DND-41 (cell line): ENCODE measurements at regions not wholly inside any gene's neighbourhood (a gene's known extent, or its start where the extent isn't known, plus 50 kb on each side); places are given as distances from the start of the nearest gene placed in this dataset.

Experiments
- ATAC-seq: fragments of 200-7000 bp; cut with Tn5 transposase; 3 replicates; pipeline ENCODE4 v1.9.1; 2021; ENCODE audit warnings: low read depth; ENCODE audit not compliant: insufficient read depth
- DNase-seq: peaks from one replicate; pipeline ENCODE4 v3.0.0-alpha.2; 2020
- H2AFZ ChIP-seq: 2 replicates; pipeline ENCODE4 v1.6.0; 2012; ENCODE audit warnings: low read depth, low read length
- H3K27ac ChIP-seq: 2 replicates; pipeline ENCODE4 v1.5.1; 2012; ENCODE audit warnings: low read length, inconsistent platforms
- H3K27me3 ChIP-seq: fragments of 200-600 bp; sonication (generic); 2 replicates; pipeline ENCODE4 v1.6.0; 2012; ENCODE audit warnings: low read length, mild to moderate bottlenecking, inconsistent platforms; ENCODE audit not compliant: insufficient read depth, poor library complexity
- H3K36me3 ChIP-seq: 2 replicates; pipeline ENCODE4 v1.5.1; 2012; ENCODE audit warnings: low read length, inconsistent platforms; ENCODE audit not compliant: insufficient read depth
- H3K4me1 ChIP-seq: 2 replicates; pipeline ENCODE4 v1.5.1; 2012; ENCODE audit warnings: mild to moderate bottlenecking, low read length; ENCODE audit not compliant: insufficient read depth
- H3K4me2 ChIP-seq: 2 replicates; pipeline ENCODE4 v1.6.0; 2012; ENCODE audit warnings: mild to moderate bottlenecking, moderate library complexity, low read length, inconsistent platforms; ENCODE audit not compliant: insufficient read depth
- H3K4me3 ChIP-seq, 2 experiments: fragments of 200-600 bp in 1 of 2; shearing (Covaris generic) in 1 of 2; 2 replicates each; pipeline ENCODE4 v1.5.1; 2012 to 2016; ENCODE audit warnings: inconsistent platforms in 2 of 2, low read length in 2 of 2, mild to moderate bottlenecking in 2 of 2, low read depth in 1 of 2, moderate library complexity in 1 of 2
- H3K79me2 ChIP-seq: 2 replicates; pipeline ENCODE4 v1.6.0; 2012; ENCODE audit warnings: low read length, inconsistent platforms; ENCODE audit not compliant: insufficient read depth
- H3K9ac ChIP-seq: 2 replicates; pipeline ENCODE4 v1.6.0; 2012; ENCODE audit warnings: low read depth, mild to moderate bottlenecking, inconsistent platforms, low read length, moderate library complexity
- H3K9me3 ChIP-seq: 2 replicates; pipeline ENCODE4 v1.5.1; 2012; ENCODE audit warnings: low read length, moderate library complexity, mild to moderate bottlenecking, inconsistent platforms; ENCODE audit not compliant: insufficient read depth, severe bottlenecking
- H4K20me1 ChIP-seq: 2 replicates; pipeline ENCODE4 v1.6.0; 2012; ENCODE audit warnings: low read length; ENCODE audit not compliant: insufficient read depth
- CTCF ChIP-seq: IDR thresholded peaks from 2 replicates; pipeline ENCODE4 v1.5.1; 2012; ENCODE audit warnings: borderline replicate concordance, low read length, moderate library complexity, mild to moderate bottlenecking; ENCODE audit not compliant: poor library complexity, severe bottlenecking; ENCODE audit errors: extremely low read depth
- EZH2 ChIP-seq: IDR thresholded peaks from 3 replicates; pipeline ENCODE4 v1.6.1; 2012; ENCODE audit warnings: borderline replicate concordance, low read depth, mild to moderate bottlenecking, moderate library complexity, low read length, inconsistent platforms; ENCODE audit not compliant: severe bottlenecking

GRCh38 chr9:18343784-18344183 is 130.2 kb upstream of the ADAMTSL1 start:
- H2AFZ ChIP-seq, result no peak overlapping the region
- no peaks in the 10 kb centered on the region for H3K27me3 ChIP-seq
- H3K4me1 ChIP-seq, result no peaks in the 10 kb centered on the region
- H3K27ac ChIP-seq, result no peak overlapping the region
- H3K4me3 ChIP-seq, result no peak overlapping the region
- no peaks in the 10 kb centered on the region for H3K79me2 ChIP-seq
- H3K9me3 ChIP-seq, result no peaks in the 10 kb centered on the region
- no peak overlapping the region for H3K9ac ChIP-seq
- ATAC-seq (no peak), DNase-seq (no peak)
- no peaks in the 10 kb centered on the region for H3K36me3 ChIP-seq
- no peak overlapping the region for H3K4me2 ChIP-seq
- TF ChIP-seq CTCF, result no peak
- TF ChIP-seq EZH2, result no peak
- no peaks in the 10 kb centered on the region for H4K20me1 ChIP-seq

- no peaks in the 10 kb centered on the region for H4K20me1 ChIP-seq
- H3K4me2 ChIP-seq, result no peak overlapping the region
- H3K27me3 ChIP-seq, result no peaks in the 10 kb centered on the region
- H3K79me2 ChIP-seq, result no peaks in the 10 kb centered on the region
- H3K9me3 ChIP-seq, result no peaks in the 10 kb centered on the region
- H3K4me3 ChIP-seq, result no peak overlapping the region
- H2AFZ ChIP-seq, result no peak overlapping the region
- ATAC-seq (no peak), DNase-seq (no peak)
- H3K27ac ChIP-seq, result no peak overlapping the region
- H3K4me1 ChIP-seq, result no peaks in the 10 kb centered on the region
- no peaks in the 10 kb centered on the region for H3K36me3 ChIP-seq
- H3K9ac ChIP-seq, result no peak overlapping the region
- TF ChIP-seq CTCF, result no peak
- TF ChIP-seq EZH2, result no peak
Observed at GRCh38 chr9:18346745-18347144, 127.2 kb upstream of the ADAMTSL1 start.

DNA sequence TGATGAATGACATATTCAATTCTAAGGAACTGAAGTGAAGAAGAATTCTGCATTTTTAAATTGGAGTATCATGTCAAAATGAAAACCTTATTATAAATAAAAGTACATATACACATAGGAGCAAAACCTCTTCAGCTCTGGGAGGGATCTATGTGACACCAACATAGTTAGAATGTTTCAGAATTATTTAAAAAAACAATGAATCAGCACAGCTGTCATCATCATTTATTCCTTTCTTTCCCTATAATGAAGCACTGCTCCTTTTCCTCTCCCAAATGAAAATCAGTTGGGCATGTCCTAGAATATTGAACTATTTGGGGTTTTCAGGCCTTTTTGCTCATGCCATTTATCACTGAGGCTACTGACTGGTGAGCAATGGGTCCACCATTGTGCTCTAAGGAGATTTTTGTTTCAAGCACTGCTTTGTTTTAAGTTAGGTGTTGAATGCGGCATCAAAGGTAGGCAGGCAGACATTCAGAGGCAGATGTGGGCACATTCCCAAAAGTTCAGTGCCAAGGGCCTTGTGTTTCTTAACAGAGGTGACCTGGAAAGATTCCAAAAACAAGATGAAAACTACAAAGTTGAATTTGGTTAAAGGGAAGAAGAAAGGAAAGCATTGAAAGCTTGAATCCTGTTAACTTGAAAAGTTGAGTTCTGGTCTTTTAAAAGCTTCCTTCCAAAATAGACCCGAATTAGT is 126.4 kb upstream of the ADAMTSL1 start:
- Histone ChIP-seq H3K9ac (no peak overlapping the region), H3K4me3 (no peak overlapping the region), H3K27me3 (no peaks in the 10 kb centered on the region), H3K36me3 (no peaks in the 10 kb centered on the region), H4K20me1 (no peaks in the 10 kb centered on the region), H3K79me2 (no peaks in the 10 kb centered on the region), H3K4me2 (no peak overlapping the region), H3K27ac (no peak overlapping the region), H3K4me1 (no peaks in the 10 kb centered on the region), H2AFZ (no peak overlapping the region), H3K9me3 (no peaks in the 10 kb centered on the region)
- TF ChIP-seq CTCF (no peak), EZH2 (no peak)
- ATAC-seq (no peak), DNase-seq (no peak)
